ENCODE measurements at regions not wholly inside any gene's neighbourhood (a gene's known extent, or its start where the extent isn't known, plus 50 kb on each side); places are given as distances from the start of the nearest gene placed in this dataset.
"Not testable (repeated sequence)": the region's sequence is repeated elsewhere in the genome, so short reads cannot be mapped to it uniquely, and the experiment has no call there.

- DNase-seq (ENCODE audit: low spot score), result no peak
Observed at GRCh38 chr18:79579807-79580497, 99.7 kb upstream of the CTDP1 start.

DNA sequence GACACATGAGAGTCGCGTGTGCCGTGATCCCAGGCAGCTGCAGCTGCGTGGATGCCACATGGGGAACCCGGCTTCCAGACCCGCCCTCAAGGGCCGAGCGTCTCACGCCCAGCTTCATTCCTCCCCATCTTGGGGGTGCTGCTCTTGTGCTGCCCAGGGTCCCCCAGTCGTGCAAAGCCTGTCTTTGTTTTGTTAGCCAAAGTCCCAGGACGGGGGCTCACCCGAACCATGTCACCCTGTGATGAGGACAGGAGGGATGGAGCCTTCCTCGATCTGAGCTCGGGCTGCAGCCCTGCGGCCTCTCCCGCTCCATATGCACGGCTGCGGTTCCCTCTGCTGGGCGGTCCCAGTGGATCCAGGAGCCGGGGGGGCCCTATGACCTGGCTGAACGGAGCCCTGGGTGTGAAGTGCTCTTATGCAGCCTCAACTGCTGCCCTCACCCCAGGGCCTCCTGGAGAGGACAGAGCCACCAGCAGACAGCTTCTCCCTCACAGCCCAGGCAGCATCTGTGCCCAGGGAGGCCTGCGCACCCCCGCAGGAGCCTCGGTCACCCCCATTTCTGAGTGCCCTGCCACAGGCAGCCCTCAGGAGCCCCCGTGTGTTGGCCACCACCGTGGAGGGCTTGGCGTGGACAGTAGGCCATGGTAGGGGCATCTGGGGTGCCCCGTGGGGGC, 99.0 kb upstream of the CTDP1 start:
- no peak for DNase-seq (ENCODE audit: low spot score)

DNA sequence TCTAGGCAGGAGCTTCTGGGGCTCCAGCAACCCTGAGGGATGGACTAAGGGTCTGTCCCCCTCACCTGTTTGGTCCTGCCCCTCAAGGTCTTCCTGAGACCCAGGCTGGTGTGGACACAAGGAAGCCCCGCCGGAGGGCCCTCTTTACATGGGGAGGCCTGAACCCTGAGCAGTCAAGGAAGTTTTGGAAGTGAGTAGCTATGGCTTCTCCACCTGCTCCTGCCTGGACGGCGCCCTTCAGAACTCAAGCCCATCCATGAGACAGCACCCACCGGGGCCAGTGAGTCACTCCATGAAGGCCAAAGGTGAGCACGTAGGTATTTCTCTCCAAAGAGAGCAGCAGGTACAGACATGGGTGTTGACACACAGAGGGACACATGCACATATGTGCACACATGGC, 98.2 kb upstream of the CTDP1 start:
- no peak for DNase-seq (ENCODE audit: low spot score)

DNA sequence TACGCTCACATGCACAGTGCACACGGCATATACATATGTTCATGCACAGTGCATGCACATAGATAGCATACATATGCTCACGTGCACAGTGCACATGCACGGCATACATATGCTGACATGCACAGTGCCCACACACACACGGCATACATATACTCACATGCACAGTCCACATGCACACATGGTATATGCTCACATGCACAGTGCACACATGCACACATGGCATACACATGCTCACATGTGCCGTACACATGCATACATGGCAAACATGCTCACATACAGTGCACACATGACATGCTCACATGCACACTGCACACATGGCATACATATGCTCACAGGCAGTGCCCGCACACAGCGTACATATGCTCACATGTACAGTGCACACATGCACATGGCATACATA, 97.7 kb upstream of the CTDP1 start:
- no peak for DNase-seq (ENCODE audit: low spot score)

DNA sequence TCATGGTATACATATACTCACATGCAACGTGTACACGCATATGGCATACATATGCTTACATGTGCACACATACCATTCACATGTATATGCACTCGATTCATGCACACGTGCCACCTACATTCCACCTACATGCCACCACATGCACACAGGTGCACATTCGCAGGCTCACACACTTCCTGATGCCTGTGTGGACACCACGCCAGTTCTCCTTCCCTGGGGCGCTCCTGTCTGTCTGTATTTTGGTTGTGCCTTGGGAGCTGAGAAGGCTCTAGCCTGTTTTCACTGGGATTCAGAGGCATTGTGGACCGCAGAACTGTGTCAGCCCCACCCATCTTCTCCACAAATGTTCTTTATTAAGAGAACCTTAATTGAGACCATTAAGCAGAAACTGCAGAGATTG, 96.6 kb upstream of the CTDP1 start:
- no peak for DNase-seq (ENCODE audit: low spot score)

GRCh38 chr18:79583426-79583825, 96.2 kb upstream of the CTDP1 start:
- no peak for DNase-seq (ENCODE audit: low spot score)

GRCh38 chr18:79583984-79584401, 95.6 kb upstream of the CTDP1 start:
- no peak for DNase-seq (ENCODE audit: low spot score)

GRCh38 chr18:79584491-79585394, 94.9 kb upstream of the CTDP1 start:
- DNase-seq (ENCODE audit: low spot score), result no peak

GRCh38 chr18:79585395-79586370, 93.9 kb upstream of the CTDP1 start:
- DNase-seq (ENCODE audit: low spot score), result no peak

DNA sequence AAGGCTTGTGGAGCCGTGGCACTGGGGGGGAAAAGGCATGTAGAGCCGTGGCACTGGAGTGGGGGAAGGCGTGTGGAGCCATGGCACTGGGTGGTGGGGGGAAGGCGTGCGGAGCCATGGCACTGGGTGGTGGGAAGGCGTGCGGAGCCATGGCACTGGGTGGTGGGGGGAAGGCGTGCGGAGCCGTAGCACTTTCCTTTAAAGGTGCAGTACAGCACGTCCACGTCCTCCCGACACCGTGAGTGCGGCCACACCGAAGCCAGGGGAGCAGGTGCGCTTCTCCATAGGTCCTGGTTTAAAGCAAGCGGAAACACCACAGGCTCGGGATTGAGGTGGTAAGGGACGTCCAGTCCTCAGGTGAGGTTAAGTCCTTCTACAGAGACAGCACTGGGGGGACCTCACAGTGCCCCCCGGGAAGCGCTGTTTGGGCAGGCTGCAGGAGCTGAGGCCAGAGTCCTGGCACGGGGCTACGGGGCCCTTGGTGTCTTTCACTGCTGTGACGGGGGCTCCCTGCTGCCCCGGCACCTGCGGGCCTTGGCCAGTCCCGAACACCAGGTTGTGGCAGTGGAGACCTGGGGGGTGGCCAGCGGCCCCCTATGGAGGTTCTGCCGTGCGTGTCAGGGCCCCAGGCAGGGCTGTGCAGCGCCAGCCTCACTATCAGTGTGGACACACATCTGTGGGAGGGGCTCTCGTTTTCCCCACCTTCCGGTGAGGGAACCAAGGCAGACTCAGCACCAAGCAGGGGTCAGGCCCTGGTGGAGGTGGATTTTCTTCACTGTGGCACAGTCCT, 93.0 kb upstream of the CTDP1 start:
- DNase-seq (ENCODE audit: low spot score), result no peak

DNA sequence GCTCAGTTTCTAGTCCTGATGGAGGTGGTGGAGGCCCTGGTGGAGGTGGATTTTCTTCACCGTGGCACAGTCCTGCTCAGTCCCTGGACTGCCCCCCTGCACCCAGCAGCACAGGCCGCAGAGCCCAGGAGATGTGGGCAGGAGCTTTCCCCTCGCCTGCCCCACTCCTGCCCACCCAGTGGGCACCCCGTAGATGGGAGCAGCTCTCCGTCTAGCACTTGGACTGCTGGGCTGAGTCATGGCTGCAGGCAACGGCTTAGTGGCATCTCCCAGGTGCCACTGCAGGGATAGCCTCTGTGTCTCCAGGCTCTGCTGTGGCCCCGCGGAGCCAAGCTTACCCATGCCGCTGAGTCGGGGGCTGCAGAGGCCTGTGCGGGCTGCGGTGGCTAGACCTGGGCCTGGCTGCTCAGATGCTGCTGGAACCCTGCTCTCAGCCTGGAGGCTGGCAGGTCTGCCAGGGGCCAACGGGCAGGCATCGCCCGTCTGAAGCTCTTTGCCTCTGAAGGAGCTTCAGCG, 92.3 kb upstream of the CTDP1 start:
- DNase-seq (ENCODE audit: low spot score), result no peak

DNA sequence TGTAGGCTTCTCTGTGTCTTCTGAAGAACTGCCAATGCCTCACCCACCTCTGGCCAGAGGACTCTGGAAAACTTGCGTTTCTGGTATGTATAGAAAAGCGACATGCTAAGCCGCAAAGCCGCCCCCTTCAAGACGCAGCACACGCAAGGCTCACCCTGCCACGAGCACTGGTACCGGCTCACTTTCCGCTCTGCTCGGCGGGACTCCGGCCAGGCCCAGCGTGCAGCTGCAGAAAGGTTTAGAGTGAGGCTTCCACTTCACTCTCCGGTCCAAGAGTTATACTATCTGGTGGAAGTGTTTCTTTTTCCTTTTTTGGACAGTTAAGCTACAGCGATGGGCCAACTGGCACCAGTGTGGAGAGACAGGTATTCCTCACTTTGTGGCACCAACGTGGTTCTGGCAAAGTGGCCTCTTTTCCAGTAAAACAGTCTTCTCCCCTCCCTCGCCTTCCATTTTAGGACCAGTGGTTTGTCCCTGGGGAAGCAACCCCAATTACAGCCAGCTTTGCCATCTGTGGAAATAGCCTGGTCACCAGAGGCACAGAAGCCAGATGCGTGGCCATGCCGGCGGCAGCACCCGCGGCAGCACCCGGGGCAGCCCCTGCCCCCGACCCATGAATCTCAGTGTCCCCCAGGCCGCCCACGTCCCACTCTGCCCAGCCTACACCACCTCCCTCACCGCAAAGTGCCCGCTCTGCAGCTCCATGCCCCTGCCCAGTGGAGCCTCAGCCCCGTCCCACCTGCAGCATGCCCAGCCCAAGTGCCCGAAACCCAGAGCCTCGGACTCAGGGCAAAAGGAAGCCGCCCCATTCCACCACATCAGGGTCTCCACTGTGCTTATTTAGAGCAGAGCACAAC, 91.6 kb upstream of the CTDP1 start:
- DNase-seq (ENCODE audit: low spot score), result no peak

GRCh38 chr18:79588636-79589481, 90.7 kb upstream of the CTDP1 start:
- DNase-seq (ENCODE audit: low spot score), result no peak

DNA sequence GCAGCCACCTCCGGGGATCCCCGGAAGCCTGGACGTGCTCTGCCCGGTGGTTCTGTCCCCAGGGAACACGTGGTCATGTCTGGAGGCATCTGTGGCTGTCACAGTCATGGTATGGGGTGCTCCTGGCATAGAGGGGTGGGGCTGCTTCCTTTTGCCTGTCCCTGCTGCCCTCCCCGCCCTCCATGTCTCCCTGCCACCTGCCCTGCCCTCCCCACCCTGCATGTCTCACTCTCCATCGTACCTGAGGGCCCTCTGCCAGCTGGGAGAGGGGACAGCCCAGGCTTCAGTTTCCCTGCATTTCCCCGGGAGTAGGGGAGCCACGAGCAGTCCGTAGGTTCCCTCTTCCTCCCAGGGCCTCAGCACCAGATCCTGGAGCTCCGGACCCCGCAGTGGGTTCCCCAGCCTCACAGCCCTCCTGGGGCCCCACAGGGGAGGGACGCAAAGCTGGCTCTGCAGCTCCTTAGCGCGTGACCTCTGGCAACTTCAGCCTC, 90.0 kb upstream of the CTDP1 start:
- no peak for DNase-seq (ENCODE audit: low spot score)

- DNase-seq (ENCODE audit: low spot score), result no peak
Observed at GRCh38 chr18:79590191-79591031, 89.2 kb upstream of the CTDP1 start.

- no peak for DNase-seq (ENCODE audit: low spot score)
Observed at GRCh38 chr18:79591032-79591308, 88.6 kb upstream of the CTDP1 start.

DNA sequence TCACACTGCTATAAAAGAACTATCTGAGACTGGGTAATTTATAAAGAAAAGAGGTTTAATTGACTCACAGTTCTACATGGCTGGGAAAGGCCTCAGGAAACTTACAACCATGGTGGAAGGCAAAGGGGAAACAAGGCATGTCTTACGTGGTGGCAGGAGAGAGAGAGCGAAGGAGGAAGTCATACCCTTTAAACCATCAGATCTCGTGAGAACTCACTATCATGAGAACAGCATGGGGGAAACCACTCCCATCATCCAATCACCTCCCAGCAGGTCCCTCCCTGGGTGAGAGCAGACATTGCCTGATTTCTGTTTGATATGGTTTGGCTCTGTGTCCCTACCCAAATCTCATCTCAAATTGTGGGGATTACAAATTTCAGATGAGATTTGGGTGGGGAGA, 86.9 kb upstream of the CTDP1 start:
- not testable (repeated sequence) for DNase-seq (ENCODE audit: low spot score)

- no peak for DNase-seq (ENCODE audit: low spot score)
Observed at GRCh38 chr18:79595876-79596374, 83.7 kb upstream of the CTDP1 start.

Data from CD4-positive, alpha-beta T cell treated with Interleukin-15 for 4 hours (primary cell).